ENCODE measurements at regions not wholly inside any gene's neighbourhood (a gene's known extent, or its start where the extent isn't known, plus 50 kb on each side); places are given as distances from the start of the nearest gene placed in this dataset.

- DNase-seq = peak; percentile 9
These were observed 84.3 kb upstream of the DIO3 start for GRCh38 chr14:101476916-101477553.

GRCh38 chr14:101477648-101478047, 83.6 kb upstream of the DIO3 start:
- DNase-seq = no peak

GRCh38 chr14:101478096-101478495, 83.2 kb upstream of the DIO3 start:
- no peak for DNase-seq

GRCh38 chr14:101478796-101479410, 82.4 kb upstream of the DIO3 start:
- DNase-seq = no peak

GRCh38 chr14:101480022-101480746, 81.1 kb upstream of the DIO3 start:
- no peak for DNase-seq

- no peak for DNase-seq
These were observed 80.4 kb upstream of the DIO3 start for GRCh38 chr14:101480747-101481530.

GRCh38 chr14:101481557-101481956, 79.7 kb upstream of the DIO3 start:
- DNase-seq = no peak

GRCh38 chr14:101482066-101482465, 79.2 kb upstream of the DIO3 start:
- DNase-seq = no peak

GRCh38 chr14:101483829-101484228, 77.5 kb upstream of the DIO3 start:
- DNase-seq = no peak

GRCh38 chr14:101489092-101489760, 72.1 kb upstream of the DIO3 start:
- no peak for DNase-seq

GRCh38 chr14:101490771-101491170, 70.5 kb upstream of the DIO3 start:
- DNase-seq = no peak

- DNase-seq = no peak
These were observed 69.5 kb upstream of the DIO3 start for GRCh38 chr14:101491841-101492240.

- no peak for DNase-seq
These were observed 68.6 kb upstream of the DIO3 start for GRCh38 chr14:101492716-101493115.

- no peak for DNase-seq
These were observed 66.5 kb upstream of the DIO3 start for GRCh38 chr14:101494826-101495225.

- DNase-seq = no peak
These were observed 66.0 kb upstream of the DIO3 start for GRCh38 chr14:101495284-101495683.

GRCh38 chr14:101495827-101496775, 65.2 kb upstream of the DIO3 start:
- no peak for DNase-seq

- DNase-seq = no peak
These were observed 64.3 kb upstream of the DIO3 start for GRCh38 chr14:101496776-101497683.

- no peak for DNase-seq
These were observed 63.4 kb upstream of the DIO3 start for GRCh38 chr14:101497684-101498525.

GRCh38 chr14:101498526-101498860, 62.8 kb upstream of the DIO3 start:
- no peak for DNase-seq

- no peak for DNase-seq
These were observed 62.2 kb upstream of the DIO3 start for GRCh38 chr14:101499080-101499479.

Data from NCI-H1105 treated with DMSO at 0.1 percent for 48 hours (cell line).